WTC11 (cell line): ENCODE measurements at regions not wholly inside any gene's neighbourhood (a gene's known extent, or its start where the extent isn't known, plus 50 kb on each side); places are given as distances from the start of the nearest gene placed in this dataset.

Experiments used
- CBFB ChIP-seq: sonication (generic); formaldehyde crosslinking; IDR thresholded peaks from 2 replicates; pipeline ENCODE4 v1.8.1; 2022; ENCODE audit warnings: mild to moderate bottlenecking, low read depth, missing genetic modification reagents
- KAT7 ChIP-seq: sonication (generic); formaldehyde crosslinking; IDR thresholded peaks from 2 replicates; pipeline ENCODE4 v1.8.1; 2023; ENCODE audit warnings: missing genetic modification reagents, mild to moderate bottlenecking, borderline replicate concordance
- NFE2L1 ChIP-seq: sonication (generic); formaldehyde crosslinking; IDR thresholded peaks from 2 replicates; pipeline ENCODE4 v1.8.1; 2023; ENCODE audit warnings: missing genetic modification reagents
- ZNF232 ChIP-seq: sonication (generic); formaldehyde crosslinking; IDR thresholded peaks from 2 replicates; pipeline ENCODE4 v1.8.0; 2022; ENCODE audit warnings: mild to moderate bottlenecking, missing genetic modification reagents
- TF ChIP-seq, protein P1 (sequence below): fragments of 200-600 bp; IDR thresholded peaks from 2 replicates; pipeline ENCODE4 v1.8.0; 2022; ENCODE audit warnings: antibody characterized with exemption
- TF ChIP-seq, protein P2 (sequence below): sonication (generic); formaldehyde crosslinking; conservative IDR thresholded peaks from 2 replicates; pipeline ENCODE4 v1.8.1; 2022; ENCODE audit warnings: mild to moderate bottlenecking, missing genetic modification reagents
- TF ChIP-seq, protein P3 (sequence below): sonication (generic); formaldehyde crosslinking; IDR thresholded peaks from 2 replicates; pipeline ENCODE4 v1.8.1; 2022; ENCODE audit warnings: low read depth, missing genetic modification reagents, borderline replicate concordance

DNA sequence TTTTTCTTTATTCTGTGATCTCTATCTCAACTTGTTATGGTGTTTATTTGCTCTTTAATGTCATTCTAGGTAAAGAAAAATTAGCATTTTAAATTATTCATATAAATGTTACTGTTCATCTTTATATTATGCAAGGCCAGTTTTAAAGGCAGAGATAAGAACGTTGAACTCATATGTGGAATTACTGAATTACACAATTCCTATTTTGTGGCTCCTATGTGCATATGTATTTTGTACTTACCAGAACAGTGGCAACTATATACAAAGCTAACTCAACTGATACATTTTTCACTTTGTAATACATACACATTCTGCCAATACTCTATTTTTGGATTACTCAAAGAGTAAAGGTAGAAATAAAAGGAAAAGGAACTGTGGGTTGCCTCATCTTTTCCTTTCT lies 533.2 kb upstream of the NR3C2 start:
- TF ChIP-seq, protein P1, sequence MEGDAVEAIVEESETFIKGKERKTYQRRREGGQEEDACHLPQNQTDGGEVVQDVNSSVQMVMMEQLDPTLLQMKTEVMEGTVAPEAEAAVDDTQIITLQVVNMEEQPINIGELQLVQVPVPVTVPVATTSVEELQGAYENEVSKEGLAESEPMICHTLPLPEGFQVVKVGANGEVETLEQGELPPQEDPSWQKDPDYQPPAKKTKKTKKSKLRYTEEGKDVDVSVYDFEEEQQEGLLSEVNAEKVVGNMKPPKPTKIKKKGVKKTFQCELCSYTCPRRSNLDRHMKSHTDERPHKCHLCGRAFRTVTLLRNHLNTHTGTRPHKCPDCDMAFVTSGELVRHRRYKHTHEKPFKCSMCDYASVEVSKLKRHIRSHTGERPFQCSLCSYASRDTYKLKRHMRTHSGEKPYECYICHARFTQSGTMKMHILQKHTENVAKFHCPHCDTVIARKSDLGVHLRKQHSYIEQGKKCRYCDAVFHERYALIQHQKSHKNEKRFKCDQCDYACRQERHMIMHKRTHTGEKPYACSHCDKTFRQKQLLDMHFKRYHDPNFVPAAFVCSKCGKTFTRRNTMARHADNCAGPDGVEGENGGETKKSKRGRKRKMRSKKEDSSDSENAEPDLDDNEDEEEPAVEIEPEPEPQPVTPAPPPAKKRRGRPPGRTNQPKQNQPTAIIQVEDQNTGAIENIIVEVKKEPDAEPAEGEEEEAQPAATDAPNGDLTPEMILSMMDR, result no peak
- TF ChIP-seq KAT7 (CRISPR knock-in tag), result no peak
- TF ChIP-seq, protein P2, sequence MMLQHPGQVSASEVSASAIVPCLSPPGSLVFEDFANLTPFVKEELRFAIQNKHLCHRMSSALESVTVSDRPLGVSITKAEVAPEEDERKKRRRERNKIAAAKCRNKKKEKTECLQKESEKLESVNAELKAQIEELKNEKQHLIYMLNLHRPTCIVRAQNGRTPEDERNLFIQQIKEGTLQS (CRISPR knock-in tag), result no peak
- TF ChIP-seq NFE2L1 (CRISPR knock-in tag), result no peak
- TF ChIP-seq, protein P3, sequence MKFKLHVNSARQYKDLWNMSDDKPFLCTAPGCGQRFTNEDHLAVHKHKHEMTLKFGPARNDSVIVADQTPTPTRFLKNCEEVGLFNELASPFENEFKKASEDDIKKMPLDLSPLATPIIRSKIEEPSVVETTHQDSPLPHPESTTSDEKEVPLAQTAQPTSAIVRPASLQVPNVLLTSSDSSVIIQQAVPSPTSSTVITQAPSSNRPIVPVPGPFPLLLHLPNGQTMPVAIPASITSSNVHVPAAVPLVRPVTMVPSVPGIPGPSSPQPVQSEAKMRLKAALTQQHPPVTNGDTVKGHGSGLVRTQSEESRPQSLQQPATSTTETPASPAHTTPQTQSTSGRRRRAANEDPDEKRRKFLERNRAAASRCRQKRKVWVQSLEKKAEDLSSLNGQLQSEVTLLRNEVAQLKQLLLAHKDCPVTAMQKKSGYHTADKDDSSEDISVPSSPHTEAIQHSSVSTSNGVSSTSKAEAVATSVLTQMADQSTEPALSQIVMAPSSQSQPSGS (CRISPR knock-in tag), result no peak
- no peak for TF ChIP-seq CBFB (CRISPR knock-in tag)
- no peak for TF ChIP-seq ZNF232
